SU-DHL-6 (cell line): ENCODE measurements at regions not wholly inside any gene's neighbourhood (a gene's known extent, or its start where the extent isn't known, plus 50 kb on each side); places are given as distances from the start of the nearest gene placed in this dataset.

ENCODE experiments used
- EZH2phosphoT487 ChIP-seq: fragments of 200-600 bp; sonication (generic), shearing (Covaris generic); conservative IDR thresholded peaks from 2 replicates; pipeline ENCODE4 v1.6.1; 2018; ENCODE audit warnings: mild to moderate bottlenecking, antibody characterized with exemption, low read length, moderate library complexity, mixed read lengths
- TF ChIP-seq, protein P1 (sequence below): fragments of 200-600 bp; sonication (generic); IDR thresholded peaks from one replicate; pipeline ENCODE4 v1.5.1; 2017; ENCODE audit warnings: antibody characterized with exemption, mild to moderate bottlenecking, low read length, moderate library complexity; ENCODE audit not compliant: insufficient read depth, poor library complexity, severe bottlenecking

DNA sequence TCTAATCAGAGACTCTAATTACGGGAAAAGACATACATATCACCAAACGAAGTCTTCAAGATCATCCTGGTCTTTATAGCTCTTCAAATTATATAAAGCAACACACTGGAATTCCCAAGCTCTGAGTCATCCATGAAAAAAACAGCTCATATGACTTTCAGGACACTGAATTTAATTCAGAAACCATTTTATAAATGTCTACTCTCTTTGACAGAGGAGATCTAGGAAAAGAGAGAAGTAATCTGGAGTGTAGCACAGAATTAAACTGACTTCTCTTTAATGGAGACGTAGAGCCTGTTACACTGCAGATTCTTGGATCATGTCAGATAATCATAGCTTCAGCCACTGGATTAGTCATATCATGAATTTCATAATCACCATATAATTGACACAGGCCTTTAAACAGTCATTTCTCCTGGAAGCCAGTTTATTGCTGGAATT is 86.8 kb upstream of the WSB1 start:
- TF ChIP-seq, protein P1, sequence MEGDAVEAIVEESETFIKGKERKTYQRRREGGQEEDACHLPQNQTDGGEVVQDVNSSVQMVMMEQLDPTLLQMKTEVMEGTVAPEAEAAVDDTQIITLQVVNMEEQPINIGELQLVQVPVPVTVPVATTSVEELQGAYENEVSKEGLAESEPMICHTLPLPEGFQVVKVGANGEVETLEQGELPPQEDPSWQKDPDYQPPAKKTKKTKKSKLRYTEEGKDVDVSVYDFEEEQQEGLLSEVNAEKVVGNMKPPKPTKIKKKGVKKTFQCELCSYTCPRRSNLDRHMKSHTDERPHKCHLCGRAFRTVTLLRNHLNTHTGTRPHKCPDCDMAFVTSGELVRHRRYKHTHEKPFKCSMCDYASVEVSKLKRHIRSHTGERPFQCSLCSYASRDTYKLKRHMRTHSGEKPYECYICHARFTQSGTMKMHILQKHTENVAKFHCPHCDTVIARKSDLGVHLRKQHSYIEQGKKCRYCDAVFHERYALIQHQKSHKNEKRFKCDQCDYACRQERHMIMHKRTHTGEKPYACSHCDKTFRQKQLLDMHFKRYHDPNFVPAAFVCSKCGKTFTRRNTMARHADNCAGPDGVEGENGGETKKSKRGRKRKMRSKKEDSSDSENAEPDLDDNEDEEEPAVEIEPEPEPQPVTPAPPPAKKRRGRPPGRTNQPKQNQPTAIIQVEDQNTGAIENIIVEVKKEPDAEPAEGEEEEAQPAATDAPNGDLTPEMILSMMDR: no peak
- TF ChIP-seq EZH2phosphoT487: no peak
